ENCODE measurements at regions not wholly inside any gene's neighbourhood (a gene's known extent, or its start where the extent isn't known, plus 50 kb on each side); places are given as distances from the start of the nearest gene placed in this dataset.

DNA sequence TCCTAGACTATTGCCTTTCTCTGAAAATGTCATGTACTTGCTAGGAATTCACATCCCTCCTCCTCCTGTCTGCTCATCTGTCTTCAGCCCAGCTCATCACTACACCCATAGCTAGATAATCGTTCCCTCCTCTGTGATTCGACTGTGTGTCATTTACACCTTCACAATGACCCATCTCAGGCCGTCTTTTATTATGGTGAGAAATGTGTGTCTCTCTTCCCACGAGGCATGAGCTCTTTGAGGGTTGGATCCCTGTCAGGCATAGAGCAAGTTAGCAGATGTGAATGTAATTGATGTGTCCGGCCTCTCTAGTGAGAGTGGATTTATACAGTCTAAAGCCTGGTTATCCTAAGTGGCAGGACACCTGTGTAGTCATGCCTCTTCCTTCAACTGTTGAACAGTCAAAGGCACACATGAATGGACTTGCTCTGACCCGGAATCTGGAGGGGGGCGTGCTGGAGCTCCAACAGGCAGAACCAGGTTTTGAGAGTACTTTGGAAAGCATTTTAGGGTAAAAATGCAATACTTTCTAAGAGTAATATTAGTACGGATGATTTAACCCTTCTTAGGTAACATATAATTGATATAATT lies 182.1 kb downstream of the UTRN start:
- TF ChIP-seq BACH1 (IDR thresholded peaks at IDR 0.05; ENCODE audit: low read length): no peak
- no peak for TF ChIP-seq FOSL1 (IDR thresholded peaks at IDR 0.05; ENCODE audit: insufficient read depth, low read depth, low read length)
- TF ChIP-seq, protein P1, sequence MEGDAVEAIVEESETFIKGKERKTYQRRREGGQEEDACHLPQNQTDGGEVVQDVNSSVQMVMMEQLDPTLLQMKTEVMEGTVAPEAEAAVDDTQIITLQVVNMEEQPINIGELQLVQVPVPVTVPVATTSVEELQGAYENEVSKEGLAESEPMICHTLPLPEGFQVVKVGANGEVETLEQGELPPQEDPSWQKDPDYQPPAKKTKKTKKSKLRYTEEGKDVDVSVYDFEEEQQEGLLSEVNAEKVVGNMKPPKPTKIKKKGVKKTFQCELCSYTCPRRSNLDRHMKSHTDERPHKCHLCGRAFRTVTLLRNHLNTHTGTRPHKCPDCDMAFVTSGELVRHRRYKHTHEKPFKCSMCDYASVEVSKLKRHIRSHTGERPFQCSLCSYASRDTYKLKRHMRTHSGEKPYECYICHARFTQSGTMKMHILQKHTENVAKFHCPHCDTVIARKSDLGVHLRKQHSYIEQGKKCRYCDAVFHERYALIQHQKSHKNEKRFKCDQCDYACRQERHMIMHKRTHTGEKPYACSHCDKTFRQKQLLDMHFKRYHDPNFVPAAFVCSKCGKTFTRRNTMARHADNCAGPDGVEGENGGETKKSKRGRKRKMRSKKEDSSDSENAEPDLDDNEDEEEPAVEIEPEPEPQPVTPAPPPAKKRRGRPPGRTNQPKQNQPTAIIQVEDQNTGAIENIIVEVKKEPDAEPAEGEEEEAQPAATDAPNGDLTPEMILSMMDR (IDR thresholded peaks at IDR 0.05; ENCODE audit: control extremely low read depth in 1 of 3, insufficient read depth in 1 of 3, low read depth in 1 of 3, low read length in 3 of 3): no peak
- no peak for TF ChIP-seq JUND (IDR thresholded peaks at IDR 0.05; ENCODE audit: low read length)
- no peak for TF ChIP-seq TAF1 (IDR thresholded peaks at IDR 0.05; ENCODE audit: low read depth, low read length)
- TF ChIP-seq POLR2A (IDR thresholded peaks at IDR 0.05; ENCODE audit: control extremely low read depth in 1 of 2, low read depth in 2 of 2, low read length in 2 of 2): no peak

Measured in H1 (cell line).